DOHH2 (cell line): ENCODE measurements at regions not wholly inside any gene's neighbourhood (a gene's known extent, or its start where the extent isn't known, plus 50 kb on each side); places are given as distances from the start of the nearest gene placed in this dataset.

Source experiments
- CTCF ChIP-seq: fragments of 200-600 bp; sonication (generic); IDR thresholded peaks from one replicate; pipeline ENCODE4 v1.5.1; 2014; ENCODE audit warnings: antibody characterized with exemption, mild to moderate bottlenecking, low read depth, low read length; ENCODE audit not compliant: poor library complexity, severe bottlenecking
- EZH2phosphoT487 ChIP-seq: fragments of 200-600 bp; sonication (generic); IDR thresholded peaks from 2 replicates; pipeline ENCODE4 v1.6.1; 2017; ENCODE audit warnings: borderline replicate concordance, mild to moderate bottlenecking, antibody characterized with exemption, low read length, moderate library complexity, mixed read lengths

- TF ChIP-seq CTCF: no peak
- TF ChIP-seq EZH2phosphoT487: no peak
Measured at GRCh38 chr11:35063488-35063931, 75.5 kb upstream of the CD44 start.
